Gastrocnemius medialis (tissue), 4 donors: ENCODE measurements at regions not wholly inside any gene's neighbourhood (a gene's known extent, or its start where the extent isn't known, plus 50 kb on each side); places are given as distances from the start of the nearest gene placed in this dataset.

Source experiments
- CTCF ChIP-seq, 5 experiments: fragments of 450-650 bp in 3 of 5; fragments of 200-600 bp in 2 of 5; sonication (generic) in 2 of 5; IDR thresholded peaks in 4 of 5; conservative IDR thresholded peaks in 1 of 5; 1 replicate in 4 of 5; 2 replicates in 1 of 5; pipeline ENCODE4 v1.5.1; 2016 to 2019; ENCODE audit warnings: antibody characterized with exemption in 5 of 5, mild to moderate bottlenecking in 3 of 5, moderate library complexity in 3 of 5
- POLR2A ChIP-seq, 2 donors: fragments of 450-650 bp; IDR thresholded peaks; one replicate each; pipeline ENCODE4 v1.6.1; 2017; ENCODE audit warnings: antibody characterized with exemption in 2 of 2, mild to moderate bottlenecking in 2 of 2, moderate library complexity in 2 of 2

- no peak for TF ChIP-seq CTCF (IDR thresholded peaks at IDR 0.05 in 4 of 5, conservative IDR thresholded peaks at IDR 0.05 in 1 of 5)
- TF ChIP-seq POLR2A (IDR thresholded peaks at IDR 0.05): no peak
These were observed 1002.4 kb downstream of the SLITRK1 start for GRCh38 chr13:82879921-82880320.
